H9 (cell line): ENCODE measurements at regions not wholly inside any gene's neighbourhood (a gene's known extent, or its start where the extent isn't known, plus 50 kb on each side); places are given as distances from the start of the nearest gene placed in this dataset.

Source experiments
- DNase-seq: peaks from one replicate; pipeline ENCODE4 v3.0.0-alpha.2; 2017
- H2AFZ ChIP-seq: one replicate; pipeline ENCODE4 v1.6.1; 2013; ENCODE audit warnings: mild to moderate bottlenecking, low read length, control low read depth, moderate library complexity
- H2AK5ac ChIP-seq: 2 replicates; pipeline ENCODE4 v1.6.1; 2013; ENCODE audit warnings: low read length, control low read depth, mixed read lengths; ENCODE audit not compliant: insufficient read length
- H2BK120ac ChIP-seq: one replicate; pipeline ENCODE4 v1.6.1; 2013; ENCODE audit warnings: low read depth, mild to moderate bottlenecking, low read length, control low read depth, inconsistent platforms; ENCODE audit not compliant: poor library complexity, severe bottlenecking
- H2BK12ac ChIP-seq: 2 replicates; pipeline ENCODE4 v1.6.1; 2013; ENCODE audit warnings: low read length, control low read depth, mixed read lengths, low read depth; ENCODE audit not compliant: insufficient read length
- H2BK15ac ChIP-seq: 2 replicates; pipeline ENCODE4 v1.6.1; 2013; ENCODE audit warnings: low read depth, low read length, control low read depth
- H2BK20ac ChIP-seq: one replicate; pipeline ENCODE4 v1.6.1; 2013; ENCODE audit warnings: low read depth, mild to moderate bottlenecking, low read length, control low read depth, inconsistent platforms; ENCODE audit not compliant: poor library complexity, severe bottlenecking
- H2BK5ac ChIP-seq: 2 replicates; pipeline ENCODE4 v1.6.1; 2013; ENCODE audit warnings: low read length, control low read depth, mixed read lengths; ENCODE audit not compliant: insufficient read length
- H3K14ac ChIP-seq: 2 replicates; pipeline ENCODE4 v1.6.1; 2013; ENCODE audit warnings: low read length, control low read depth; ENCODE audit not compliant: insufficient read depth
- H3K18ac ChIP-seq: 2 replicates; pipeline ENCODE4 v1.6.1; 2013; ENCODE audit warnings: low read depth, mild to moderate bottlenecking, mixed read lengths, low read length, control low read depth; ENCODE audit not compliant: insufficient read length
- H3K23ac ChIP-seq: 2 replicates; pipeline ENCODE4 v1.6.1; 2013; ENCODE audit warnings: low read length, control low read depth, mixed read lengths, low read depth; ENCODE audit not compliant: insufficient read length
- H3K23me2 ChIP-seq: 2 replicates; pipeline ENCODE4 v1.6.1; 2013; ENCODE audit warnings: low read depth, mild to moderate bottlenecking, mixed read lengths, low read length, control low read depth; ENCODE audit not compliant: insufficient read length, poor library complexity, severe bottlenecking
- H3K27ac ChIP-seq: 2 replicates; pipeline ENCODE4 v1.5.1; 2013; ENCODE audit warnings: low read length, control low read depth, mixed read lengths, low read depth; ENCODE audit not compliant: insufficient read length
- H3K27me3 ChIP-seq: 2 replicates; pipeline ENCODE4 v1.6.1; 2013; ENCODE audit warnings: low read length, control low read depth, inconsistent platforms; ENCODE audit not compliant: insufficient read depth
- H3K4ac ChIP-seq: 2 replicates; pipeline ENCODE4 v1.6.1; 2013; ENCODE audit warnings: low read depth, mild to moderate bottlenecking, control low read depth, inconsistent platforms, low read length, moderate library complexity
- H3K4me1 ChIP-seq: 2 replicates; pipeline ENCODE4 v1.6.1; 2013; ENCODE audit warnings: low read length, control low read depth, inconsistent platforms; ENCODE audit not compliant: insufficient read depth
- H3K4me2 ChIP-seq: 2 replicates; pipeline ENCODE4 v1.6.1; 2013; ENCODE audit warnings: low read length, control low read depth, mixed read lengths; ENCODE audit not compliant: insufficient read length, insufficient read depth
- H3K56ac ChIP-seq: 2 replicates; pipeline ENCODE4 v1.6.1; 2013; ENCODE audit warnings: low read depth, mild to moderate bottlenecking, mixed read lengths, low read length, control low read depth; ENCODE audit not compliant: insufficient read length
- H3K79me1 ChIP-seq: 2 replicates; pipeline ENCODE4 v1.6.1; 2013; ENCODE audit warnings: low read depth, mild to moderate bottlenecking, moderate library complexity, low read length, control low read depth, inconsistent platforms; ENCODE audit not compliant: insufficient read depth, poor library complexity, severe bottlenecking
- H3K79me2 ChIP-seq: 2 replicates; pipeline ENCODE4 v1.6.1; 2013; ENCODE audit warnings: low read length, control low read depth, inconsistent platforms; ENCODE audit not compliant: insufficient read depth
- H3K9ac ChIP-seq: 2 replicates; pipeline ENCODE4 v1.6.1; 2013; ENCODE audit warnings: low read length, control low read depth, mixed read lengths; ENCODE audit not compliant: insufficient read length; ENCODE audit errors: extremely low read depth
- H3K9me3 ChIP-seq: one replicate; pipeline ENCODE4 v1.6.1; 2013; ENCODE audit warnings: low read depth, low read length, inconsistent platforms; ENCODE audit not compliant: control insufficient read depth
- H3T11ph ChIP-seq: one replicate; pipeline ENCODE4 v1.6.1; 2013; ENCODE audit warnings: mild to moderate bottlenecking, low read length, control low read depth, inconsistent platforms
- H4K20me1 ChIP-seq: one replicate; pipeline ENCODE4 v1.6.1; 2013; ENCODE audit not compliant: control insufficient read depth, insufficient read length, insufficient read depth
- H4K5ac ChIP-seq: 2 replicates; pipeline ENCODE4 v1.6.1; 2013; ENCODE audit warnings: low read depth, mild to moderate bottlenecking, mixed read lengths, low read length, control low read depth; ENCODE audit not compliant: insufficient read length
- H4K8ac ChIP-seq: replicated peaks from 2 replicates; pipeline ENCODE4 v1.6.1; 2013; ENCODE audit warnings: low read length, control low read depth, mixed read lengths, low read depth; ENCODE audit not compliant: insufficient read length
- H4K91ac ChIP-seq: 2 replicates; pipeline ENCODE4 v1.6.1; 2013; ENCODE audit warnings: low read depth, mild to moderate bottlenecking, moderate library complexity, mixed read lengths, low read length, control low read depth; ENCODE audit not compliant: insufficient read length
- H3K27ac Mint-ChIP-seq, 3 experiments: 2 replicates in 2 of 3; 3 replicates in 1 of 3; pipeline ENCODE4 v1.8.0; 2020 to 2021; ENCODE audit warnings: mixed read lengths in 3 of 3, mild to moderate bottlenecking in 1 of 3, moderate library complexity in 1 of 3
- H3K27me3 Mint-ChIP-seq: 2 replicates; pipeline ENCODE4 v1.8.0; 2021; ENCODE audit warnings: low read depth, mild to moderate bottlenecking, moderate library complexity, mixed read lengths
- H3K36me3 Mint-ChIP-seq, 3 experiments: 2 replicates in 2 of 3; 3 replicates in 1 of 3; pipeline ENCODE4 v1.8.0; 2020 to 2021; ENCODE audit warnings: low read depth in 3 of 3, mixed read lengths in 3 of 3; ENCODE audit not compliant: insufficient read depth in 1 of 3
- H3K4me1 Mint-ChIP-seq, 2 experiments: 2 replicates each; pipeline ENCODE4 v1.8.0; 2020; ENCODE audit warnings: mixed read lengths in 2 of 2
- H3K4me3 Mint-ChIP-seq, 2 experiments: 2 replicates in 1 of 2; 3 replicates in 1 of 2; pipeline ENCODE4 v1.8.0; 2020 to 2021; ENCODE audit warnings: mild to moderate bottlenecking in 2 of 2, mixed read lengths in 2 of 2, moderate library complexity in 1 of 2
- H3K9me3 Mint-ChIP-seq, 2 experiments: 2 replicates in 1 of 2; 3 replicates in 1 of 2; pipeline ENCODE4 v1.8.0; 2020; ENCODE audit warnings: mild to moderate bottlenecking in 2 of 2, mixed read lengths in 2 of 2, moderate library complexity in 1 of 2
- WGBS: extraction: QIAGEN DNeasy Blood & Tissue Kit; methylation state at CpG from one replicate; pipeline ENCODE4 v1.1.7; 2013; ENCODE audit warnings: missing lambda C conversion rate, low lambda C conversion rate, mixed read lengths; ENCODE audit not compliant: insufficient read length; ENCODE audit errors: extremely low coverage; 5-methylcytosine and 5-hydroxymethylcytosine counted together
- TF ChIP-seq, protein P1 (sequence below): fragments of 200-600 bp; sonication (generic); conservative IDR thresholded peaks from 3 replicates; pipeline ENCODE4 v1.8.0; 2021; ENCODE audit warnings: antibody characterized with exemption, mild to moderate bottlenecking

DNA sequence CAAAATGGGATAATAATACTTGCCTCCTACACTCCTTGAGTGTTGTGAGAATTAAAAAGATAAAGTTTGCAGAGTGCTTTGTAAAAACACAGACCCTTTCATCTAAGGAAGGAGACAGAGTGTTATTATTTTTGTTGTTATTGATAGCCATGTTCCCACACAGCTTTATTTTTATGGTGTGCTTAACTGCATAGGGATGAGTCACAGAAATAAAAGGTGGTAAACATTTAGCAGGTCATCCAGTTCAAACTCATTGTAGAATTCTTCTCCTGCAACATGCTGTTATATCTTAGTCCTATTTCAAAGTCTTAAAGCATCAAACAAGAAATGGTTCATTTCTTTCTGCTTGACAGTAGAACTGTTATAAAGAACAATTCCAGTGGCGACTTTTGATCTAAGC is 367.5 kb upstream of the ACTBL2 start:
- Histone ChIP-seq H3K18ac (no peak overlapping the region), H3T11ph (no peak overlapping the region), H3K9me3 (no peaks in the 10 kb centered on the region), H4K20me1 (no peaks in the 10 kb centered on the region), H3K4me2 (no peak overlapping the region), H3K79me2 (no peaks in the 10 kb centered on the region), H3K4me1 (no peaks in the 10 kb centered on the region), H2BK5ac (no peak overlapping the region), H4K5ac (no peak overlapping the region), H3K27me3 (no peaks in the 10 kb centered on the region), H4K8ac (no peak overlapping the region), H4K91ac (no peak overlapping the region), H2BK12ac (no peak overlapping the region), H3K4ac (no peak overlapping the region), H2BK120ac (no peak overlapping the region), H2AK5ac (no peak overlapping the region), H3K79me1 (no peaks in the 10 kb centered on the region), H2AFZ (no peak overlapping the region), H3K14ac (no peak overlapping the region), H3K23ac (no peak overlapping the region), H3K9ac (no peak overlapping the region), H2BK15ac (no peak overlapping the region), H2BK20ac (no peak overlapping the region), H3K27ac (no peak overlapping the region), H3K56ac (no peak overlapping the region), H3K23me2 (no peaks in the 10 kb centered on the region)
- no CpG with 5 or more reads among the region's 1 CpG for WGBS
- no peak for DNase-seq
- no peak overlapping the region for H3K4me3 Mint-ChIP-seq
- H3K4me1 Mint-ChIP-seq: peaks cover 3 to 4% of the 10 kb centered on the region in 2 experiments
- no peak overlapping the region for H3K27ac Mint-ChIP-seq
- peaks cover 1 to 2% of the 10 kb centered on the region in 2 experiments; a peak in 2 of 5 replicates for H3K9me3 Mint-ChIP-seq
- TF ChIP-seq, protein P1, sequence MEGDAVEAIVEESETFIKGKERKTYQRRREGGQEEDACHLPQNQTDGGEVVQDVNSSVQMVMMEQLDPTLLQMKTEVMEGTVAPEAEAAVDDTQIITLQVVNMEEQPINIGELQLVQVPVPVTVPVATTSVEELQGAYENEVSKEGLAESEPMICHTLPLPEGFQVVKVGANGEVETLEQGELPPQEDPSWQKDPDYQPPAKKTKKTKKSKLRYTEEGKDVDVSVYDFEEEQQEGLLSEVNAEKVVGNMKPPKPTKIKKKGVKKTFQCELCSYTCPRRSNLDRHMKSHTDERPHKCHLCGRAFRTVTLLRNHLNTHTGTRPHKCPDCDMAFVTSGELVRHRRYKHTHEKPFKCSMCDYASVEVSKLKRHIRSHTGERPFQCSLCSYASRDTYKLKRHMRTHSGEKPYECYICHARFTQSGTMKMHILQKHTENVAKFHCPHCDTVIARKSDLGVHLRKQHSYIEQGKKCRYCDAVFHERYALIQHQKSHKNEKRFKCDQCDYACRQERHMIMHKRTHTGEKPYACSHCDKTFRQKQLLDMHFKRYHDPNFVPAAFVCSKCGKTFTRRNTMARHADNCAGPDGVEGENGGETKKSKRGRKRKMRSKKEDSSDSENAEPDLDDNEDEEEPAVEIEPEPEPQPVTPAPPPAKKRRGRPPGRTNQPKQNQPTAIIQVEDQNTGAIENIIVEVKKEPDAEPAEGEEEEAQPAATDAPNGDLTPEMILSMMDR: no peak
- no peaks in the 10 kb centered on the region for H3K27me3 Mint-ChIP-seq
- H3K36me3 Mint-ChIP-seq: peaks cover 0 to 2% (median 0%) of the 10 kb centered on the region in 3 experiments; a peak in 1 of 7 replicates
